ENCODE measurements at regions not wholly inside any gene's neighbourhood (a gene's known extent, or its start where the extent isn't known, plus 50 kb on each side); places are given as distances from the start of the nearest gene placed in this dataset.

DNA sequence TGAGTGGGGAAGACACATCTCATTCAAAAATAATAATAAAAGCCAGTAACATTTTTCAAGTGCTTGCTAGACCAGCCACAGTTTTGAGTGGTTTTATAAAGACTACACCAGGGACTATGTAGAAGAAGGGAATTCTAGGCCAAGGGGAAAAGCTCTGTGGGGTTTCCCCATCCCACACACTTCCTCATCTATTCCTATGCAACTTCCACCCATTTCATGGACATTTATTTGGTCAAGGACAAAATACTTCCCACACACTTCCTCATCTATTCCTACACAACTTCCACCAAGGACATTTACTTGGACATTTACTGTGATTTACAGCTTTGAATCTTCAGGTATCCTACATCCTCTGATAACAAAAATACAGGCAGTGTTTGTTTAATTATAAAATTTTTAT, 86.5 kb upstream of the KLF3 start:
- peaks cover 6 to 12% (median 10%) of the 10 kb centered on the region in 3 donors for H3K27me3 Mint-ChIP-seq
- peaks cover 0 to 5% of the 10 kb centered on the region in 2 donors for H3K36me3 Mint-ChIP-seq
- H3K4me3 Mint-ChIP-seq = no peak overlapping the region
- H3K9me3 Mint-ChIP-seq = peaks cover 0 to 4% (median 0%) of the 10 kb centered on the region in 7 donors
- DNase-seq (no peak), ATAC-seq (ENCODE audit: low read depth in 2 of 2) (no peak)
- peaks cover 0 to 8% (median 6%) of the 10 kb centered on the region in 3 donors for H3K4me1 Mint-ChIP-seq
- peak overlapping the region in 1 of 6 donors; percentile 10 for H3K27ac Mint-ChIP-seq

GRCh38 chr4:38581426-38582106, 82.4 kb upstream of the KLF3 start:
- Mint-ChIP-seq H3K27ac (no peak overlapping the region), H3K4me3 (no peak overlapping the region), H3K4me1 (peaks cover 0 to 3% (median 0%) of the 10 kb centered on the region in 3 donors), H3K9me3 (peaks cover 0 to 3% (median 0%) of the 10 kb centered on the region in 7 donors), H3K27me3 (peaks cover 4 to 15% (median 15%) of the 10 kb centered on the region in 3 donors), H3K36me3 (peaks cover 0 to 5% of the 10 kb centered on the region in 2 donors)
- ATAC-seq (ENCODE audit: low read depth in 2 of 2) (no peak), DNase-seq (no peak)

GRCh38 chr4:38582445-38582844, 81.6 kb upstream of the KLF3 start:
- Mint-ChIP-seq H3K36me3 (peaks cover 0 to 5% of the 10 kb centered on the region in 2 donors), H3K4me3 (no peak overlapping the region), H3K27me3 (peaks cover 4 to 15% (median 15%) of the 10 kb centered on the region in 3 donors), H3K27ac (peak overlapping the region in 1 of 6 donors; percentile 8), H3K4me1 (peaks cover 0 to 3% (median 0%) of the 10 kb centered on the region in 3 donors), H3K9me3 (peaks cover 0 to 3% (median 0%) of the 10 kb centered on the region in 7 donors)
- ATAC-seq (ENCODE audit: low read depth in 2 of 2) (no peak), DNase-seq (no peak)

GRCh38 chr4:38582889-38583470, 81.0 kb upstream of the KLF3 start:
- H3K9me3 Mint-ChIP-seq = peaks cover 0 to 3% (median 0%) of the 10 kb centered on the region in 7 donors
- no peak for DNase-seq

DNA sequence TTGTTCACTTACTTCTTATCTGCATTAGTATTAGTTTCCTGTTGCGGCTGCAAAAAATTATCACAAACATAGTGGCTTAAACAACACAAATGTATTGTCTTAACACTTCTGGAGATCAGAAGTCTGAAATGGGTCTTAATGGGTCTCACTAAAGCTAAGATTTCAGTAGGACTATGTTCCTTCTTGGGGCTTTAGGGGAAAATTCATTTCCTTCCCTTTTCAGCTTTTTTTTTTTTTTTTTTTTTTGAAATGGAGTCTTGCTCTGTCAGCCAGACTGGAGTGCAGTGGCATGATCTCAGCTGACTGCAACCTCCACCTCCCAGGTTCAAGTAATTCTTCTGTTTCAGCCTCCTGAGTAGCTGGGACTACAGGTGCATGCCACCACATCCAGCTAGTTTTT, 78.1 kb upstream of the KLF3 start:
- Mint-ChIP-seq H3K4me1 (peaks cover 0 to 3% (median 0%) of the 10 kb centered on the region in 3 donors), H3K9me3 (peaks cover 0 to 3% (median 0%) of the 10 kb centered on the region in 7 donors), H3K27me3 (peaks cover 4 to 15% (median 15%) of the 10 kb centered on the region in 3 donors), H3K4me3 (no peak overlapping the region), H3K27ac (no peak overlapping the region), H3K36me3 (no peaks in the 10 kb centered on the region)
- DNase-seq = no peak
- ATAC-seq (ENCODE audit: low read depth in 2 of 2) = no peak

More at GRCh38 chr4:38582889-38583470, 81.0 kb upstream of the KLF3 start:
- H3K36me3 Mint-ChIP-seq = peaks cover 0 to 5% of the 10 kb centered on the region in 2 donors
- no peak overlapping the region for H3K4me3 Mint-ChIP-seq
- H3K27ac Mint-ChIP-seq = peak overlapping the region in 1 of 6 donors; percentile 79
- H3K27me3 Mint-ChIP-seq = peaks cover 4 to 15% (median 15%) of the 10 kb centered on the region in 3 donors
- H3K4me1 Mint-ChIP-seq = peaks cover 0 to 3% (median 0%) of the 10 kb centered on the region in 3 donors
- no peak for ATAC-seq (ENCODE audit: low read depth in 2 of 2)

DNA sequence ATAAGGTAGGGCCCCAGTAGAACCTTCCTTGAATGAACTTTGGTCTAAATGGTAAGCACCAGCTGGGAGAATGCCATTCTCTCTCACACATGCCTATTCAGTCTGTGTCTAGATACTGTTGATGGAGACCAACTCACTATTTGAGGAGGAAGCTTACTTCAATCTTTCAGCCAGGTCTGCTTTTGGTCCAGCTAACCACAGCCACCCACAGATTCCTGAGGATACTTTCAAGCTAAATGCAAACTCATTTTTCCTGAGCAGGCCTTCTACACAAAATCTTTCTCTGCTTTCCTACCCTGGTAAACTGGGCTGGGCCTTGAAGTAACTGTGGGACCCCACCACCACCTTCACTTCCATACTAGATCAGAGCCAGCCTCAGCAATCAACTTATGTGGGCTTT, 76.9 kb upstream of the KLF3 start:
- peaks cover 0 to 3% (median 0%) of the 10 kb centered on the region in 3 donors for H3K4me1 Mint-ChIP-seq
- no peak overlapping the region for H3K4me3 Mint-ChIP-seq
- peaks cover 0 to 7% (median 0%) of the 10 kb centered on the region in 7 donors for H3K9me3 Mint-ChIP-seq
- ATAC-seq (ENCODE audit: low read depth in 2 of 2) (no peak), DNase-seq (no peak)
- no peaks in the 10 kb centered on the region for H3K36me3 Mint-ChIP-seq
- no peak overlapping the region for H3K27ac Mint-ChIP-seq
- H3K27me3 Mint-ChIP-seq = peaks cover 4 to 15% (median 15%) of the 10 kb centered on the region in 3 donors

DNA sequence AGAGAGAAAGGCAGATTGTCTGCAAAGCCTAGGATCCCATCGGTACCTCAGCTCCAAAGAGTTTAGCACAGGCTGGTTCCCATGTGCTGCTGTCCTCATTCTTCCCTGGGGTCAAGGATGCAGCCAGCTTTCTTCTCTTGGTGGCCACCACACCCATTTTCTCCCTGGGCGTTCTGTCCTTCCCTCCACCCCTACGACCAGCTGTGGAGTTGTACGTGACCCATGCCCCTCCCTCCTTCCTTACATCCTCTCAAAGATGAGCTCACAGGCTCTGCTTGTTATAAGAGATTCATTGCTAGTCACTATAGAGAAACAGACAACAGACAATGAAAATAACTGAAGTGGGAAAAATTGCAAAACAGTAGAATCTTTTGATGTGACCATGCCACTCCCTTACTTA, 74.0 kb upstream of the KLF3 start:
- no peak for ATAC-seq (ENCODE audit: low read depth in 2 of 2)
- no peaks in the 10 kb centered on the region for H3K36me3 Mint-ChIP-seq
- peaks cover 0 to 7% (median 0%) of the 10 kb centered on the region in 7 donors for H3K9me3 Mint-ChIP-seq

GRCh38 chr4:38591617-38592337, 72.2 kb upstream of the KLF3 start:
- H3K27me3 Mint-ChIP-seq = no peaks in the 10 kb centered on the region
- no peak overlapping the region for H3K27ac Mint-ChIP-seq
- no peak for DNase-seq
- H3K4me3 Mint-ChIP-seq = no peak overlapping the region
- H3K9me3 Mint-ChIP-seq = peaks cover 0 to 7% (median 0%) of the 10 kb centered on the region in 7 donors
- no peaks in the 10 kb centered on the region for H3K36me3 Mint-ChIP-seq
- H3K4me1 Mint-ChIP-seq = no peaks in the 10 kb centered on the region
- no peak for ATAC-seq (ENCODE audit: low read depth in 2 of 2)

More for the DNA sequence above, 74.0 kb upstream of the KLF3 start:
- Mint-ChIP-seq H3K4me1 (no peaks in the 10 kb centered on the region), H3K27ac (no peak overlapping the region), H3K27me3 (peaks cover 3 to 10% (median 8%) of the 10 kb centered on the region in 3 donors), H3K4me3 (peak overlapping the region in 2 of 8 donors; percentile 19 to 70)
- no peak for DNase-seq

DNA sequence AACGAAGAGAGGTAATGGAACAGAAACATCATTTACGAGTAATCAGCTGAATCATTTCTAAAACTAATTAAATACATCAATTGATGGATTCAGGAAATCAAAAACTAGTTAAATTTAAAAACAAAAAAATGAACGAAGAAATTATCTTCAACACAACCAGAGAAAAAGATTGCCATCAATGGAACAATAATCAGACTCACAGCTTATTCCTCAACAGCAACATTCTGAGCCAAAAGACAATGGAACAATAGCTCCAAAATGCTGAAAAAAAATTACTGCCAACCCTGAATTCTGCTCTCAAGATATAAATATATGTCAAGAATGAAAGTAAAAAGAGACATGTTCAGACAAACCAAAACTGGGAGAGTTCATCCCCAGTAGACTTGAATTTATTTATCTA, 65.5 kb upstream of the KLF3 start:
- DNase-seq (no peak), ATAC-seq (ENCODE audit: low read depth in 2 of 2) (no peak)
- Mint-ChIP-seq H3K9me3 (peaks cover 0 to 9% (median 0%) of the 10 kb centered on the region in 7 donors), H3K36me3 (no peaks in the 10 kb centered on the region), H3K4me1 (no peaks in the 10 kb centered on the region), H3K27ac (no peak overlapping the region), H3K4me3 (no peak overlapping the region), H3K27me3 (no peaks in the 10 kb centered on the region)

DNA sequence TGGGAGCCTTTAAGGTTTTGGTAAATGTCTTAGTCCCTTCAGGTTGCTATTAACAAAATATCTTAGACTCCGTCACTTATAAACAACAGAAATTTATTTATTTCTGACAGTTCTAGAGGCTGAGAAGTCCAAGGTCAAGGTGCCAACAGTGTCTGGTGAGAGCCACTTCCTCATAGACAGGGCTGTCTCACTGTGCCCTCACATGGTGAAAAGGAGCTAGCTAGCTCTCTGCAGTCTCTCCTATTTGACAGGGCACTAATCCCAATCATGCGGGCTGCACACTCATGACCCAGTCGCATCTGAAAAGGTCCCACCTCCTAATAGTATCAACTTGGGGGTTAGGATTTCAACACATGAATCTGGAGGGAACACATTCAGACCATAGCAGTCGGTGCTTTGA, 63.4 kb upstream of the KLF3 start:
- no peak overlapping the region for H3K27ac Mint-ChIP-seq
- no peaks in the 10 kb centered on the region for H3K36me3 Mint-ChIP-seq
- H3K4me3 Mint-ChIP-seq = no peak overlapping the region
- DNase-seq (no peak), ATAC-seq (ENCODE audit: low read depth in 2 of 2) (peak in 1 of 2 donors; percentile 28)
- H3K9me3 Mint-ChIP-seq = peaks cover 0 to 9% (median 0%) of the 10 kb centered on the region in 7 donors
- H3K27me3 Mint-ChIP-seq = no peaks in the 10 kb centered on the region
- H3K4me1 Mint-ChIP-seq = no peaks in the 10 kb centered on the region

DNA sequence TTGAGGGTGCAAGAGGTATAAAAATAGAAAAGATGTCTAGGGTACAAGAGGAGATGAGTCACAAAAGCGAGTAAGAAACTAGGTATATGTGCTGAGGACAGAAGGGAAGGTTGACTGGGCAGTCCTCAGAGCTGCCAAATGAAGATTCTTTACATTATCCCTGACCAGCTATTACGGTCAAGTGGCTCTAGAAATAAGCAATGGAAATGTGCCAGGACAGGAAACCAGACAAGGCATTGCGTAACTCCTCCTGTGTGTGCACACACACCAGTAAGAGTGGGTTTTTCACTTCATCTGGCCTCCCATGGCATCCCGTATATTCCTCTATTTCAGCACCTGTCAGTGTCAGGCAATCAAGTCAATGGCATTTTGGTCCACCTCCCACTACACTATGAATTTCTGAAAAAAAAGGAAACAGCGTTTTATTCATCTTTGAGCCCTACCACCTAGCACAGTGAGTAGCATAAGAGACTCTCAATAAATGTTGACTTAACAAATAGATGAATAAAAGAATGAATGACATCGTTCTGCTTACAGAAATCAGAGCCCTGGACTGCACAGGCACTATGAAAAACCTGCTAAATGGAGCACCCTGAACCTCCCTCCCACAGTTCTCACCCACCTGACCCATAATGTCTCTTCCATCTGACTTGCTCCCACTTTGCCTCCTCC, 62.6 kb upstream of the KLF3 start:
- Mint-ChIP-seq H3K27ac (no peak overlapping the region), H3K4me1 (no peaks in the 10 kb centered on the region), H3K9me3 (peaks cover 0 to 9% (median 0%) of the 10 kb centered on the region in 7 donors), H3K4me3 (no peak overlapping the region), H3K27me3 (no peaks in the 10 kb centered on the region), H3K36me3 (no peaks in the 10 kb centered on the region)
- DNase-seq (no peak), ATAC-seq (ENCODE audit: low read depth in 2 of 2) (no peak)

GRCh38 chr4:38601916-38602291, 62.1 kb upstream of the KLF3 start:
- Mint-ChIP-seq H3K4me1 (no peaks in the 10 kb centered on the region), H3K9me3 (peaks cover 0 to 9% (median 0%) of the 10 kb centered on the region in 7 donors), H3K27ac (no peak overlapping the region), H3K27me3 (no peaks in the 10 kb centered on the region), H3K36me3 (no peaks in the 10 kb centered on the region), H3K4me3 (no peak overlapping the region)
- DNase-seq (no peak), ATAC-seq (ENCODE audit: low read depth in 2 of 2) (no peak)

- Mint-ChIP-seq H3K9me3 (peaks cover 0 to 9% (median 0%) of the 10 kb centered on the region in 7 donors), H3K4me1 (no peaks in the 10 kb centered on the region), H3K27me3 (no peaks in the 10 kb centered on the region), H3K27ac (no peak overlapping the region), H3K4me3 (no peak overlapping the region), H3K36me3 (no peaks in the 10 kb centered on the region)
- no peak for DNase-seq
- ATAC-seq (ENCODE audit: low read depth in 2 of 2) = no peak
Observed at GRCh38 chr4:38603652-38604051, 60.3 kb upstream of the KLF3 start.

Measured in naive B cell (primary cell).